Neutrophil (primary cell): ENCODE measurements at regions not wholly inside any gene's neighbourhood (a gene's known extent, or its start where the extent isn't known, plus 50 kb on each side); places are given as distances from the start of the nearest gene placed in this dataset.
A peak's percentile ranks its signal among the peaks of the same experiment; 100 is the strongest.

Experiments
- H3K27ac ChIP-seq: fragments of 200-600 bp; sonication (generic); 2 replicates; pipeline ENCODE4 v1.5.1; 2016; ENCODE audit warnings: mild to moderate bottlenecking, moderate library complexity
- H3K27me3 ChIP-seq: fragments of 200-600 bp; sonication (generic); 2 replicates; pipeline ENCODE4 v1.6.0; 2016; ENCODE audit warnings: mild to moderate bottlenecking
- H3K36me3 ChIP-seq: fragments of 200-600 bp; sonication (generic); 2 replicates; pipeline ENCODE4 v1.5.1; 2017
- H3K4me1 ChIP-seq, 2 experiments: fragments of 200-600 bp in 1 of 2; sonication (generic) in 1 of 2; 1 replicate in 1 of 2; 2 replicates in 1 of 2; pipeline versions ENCODE4 v1.5.1 to v1.6.1; 2013 to 2016; ENCODE audit warnings: low read depth in 1 of 2, low read length in 1 of 2, mild to moderate bottlenecking in 1 of 2, moderate library complexity in 1 of 2; ENCODE audit not compliant: control insufficient read depth in 1 of 2, insufficient read depth in 1 of 2
- H3K4me3 ChIP-seq, 2 experiments: fragments of 200-600 bp in 1 of 2; sonication (generic) in 1 of 2; 1 replicate in 1 of 2; 2 replicates in 1 of 2; pipeline ENCODE4 v1.5.1; 2013 to 2016; ENCODE audit warnings: low read depth in 1 of 2, low read length in 1 of 2, mild to moderate bottlenecking in 1 of 2, moderate library complexity in 1 of 2
- H3K9me3 ChIP-seq: fragments of 200-600 bp; sonication (generic); 2 replicates; pipeline ENCODE4 v1.5.1; 2016
- TF ChIP-seq, protein P1 (sequence below): fragments of 200-600 bp; sonication (generic); IDR thresholded peaks from 2 replicates; pipeline ENCODE4 v1.5.1; 2016; ENCODE audit warnings: antibody characterized with exemption

DNA sequence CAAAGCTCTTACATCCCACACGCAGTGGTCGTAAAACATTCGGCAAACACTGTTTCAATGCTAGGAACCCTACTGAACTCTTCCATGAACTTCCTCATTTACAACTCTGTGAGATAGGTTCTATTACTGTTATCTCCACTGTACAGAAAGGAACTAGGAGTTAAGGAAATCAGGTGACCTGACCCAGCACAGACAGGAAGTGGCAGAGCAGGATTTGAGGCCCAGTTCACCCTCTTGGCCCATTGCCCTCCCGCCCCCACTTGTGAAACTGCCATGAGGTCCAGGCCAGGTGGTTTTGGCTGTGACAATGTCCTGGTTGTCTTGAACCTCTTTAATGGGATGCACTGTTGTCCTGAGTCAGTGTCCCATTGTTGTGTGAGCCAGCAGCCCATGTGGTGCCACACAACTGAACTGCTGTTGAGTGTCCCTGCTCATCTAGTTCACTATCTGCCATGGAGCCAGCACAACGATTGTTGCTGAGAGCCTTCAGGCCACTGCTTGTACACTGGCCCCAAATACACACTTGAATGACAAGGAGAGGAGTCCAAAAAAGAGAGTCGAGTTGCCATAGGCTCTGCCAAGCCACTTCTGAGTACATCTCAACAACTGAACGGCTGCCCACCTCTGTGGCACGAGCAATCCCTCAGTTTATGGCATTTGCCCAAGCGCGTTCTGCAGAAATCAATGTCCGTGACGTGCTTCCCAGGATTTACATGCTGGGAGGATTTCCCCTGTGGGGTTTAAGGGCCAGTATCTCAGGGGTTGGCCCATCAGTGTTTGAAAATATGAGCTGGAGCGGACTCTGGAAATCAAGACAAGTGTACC is 484.6 kb downstream of the TSHZ3 start:
- H3K4me3 ChIP-seq: no peak overlapping the region
- H3K36me3 ChIP-seq: no peaks in the 10 kb centered on the region
- TF ChIP-seq, protein P1, sequence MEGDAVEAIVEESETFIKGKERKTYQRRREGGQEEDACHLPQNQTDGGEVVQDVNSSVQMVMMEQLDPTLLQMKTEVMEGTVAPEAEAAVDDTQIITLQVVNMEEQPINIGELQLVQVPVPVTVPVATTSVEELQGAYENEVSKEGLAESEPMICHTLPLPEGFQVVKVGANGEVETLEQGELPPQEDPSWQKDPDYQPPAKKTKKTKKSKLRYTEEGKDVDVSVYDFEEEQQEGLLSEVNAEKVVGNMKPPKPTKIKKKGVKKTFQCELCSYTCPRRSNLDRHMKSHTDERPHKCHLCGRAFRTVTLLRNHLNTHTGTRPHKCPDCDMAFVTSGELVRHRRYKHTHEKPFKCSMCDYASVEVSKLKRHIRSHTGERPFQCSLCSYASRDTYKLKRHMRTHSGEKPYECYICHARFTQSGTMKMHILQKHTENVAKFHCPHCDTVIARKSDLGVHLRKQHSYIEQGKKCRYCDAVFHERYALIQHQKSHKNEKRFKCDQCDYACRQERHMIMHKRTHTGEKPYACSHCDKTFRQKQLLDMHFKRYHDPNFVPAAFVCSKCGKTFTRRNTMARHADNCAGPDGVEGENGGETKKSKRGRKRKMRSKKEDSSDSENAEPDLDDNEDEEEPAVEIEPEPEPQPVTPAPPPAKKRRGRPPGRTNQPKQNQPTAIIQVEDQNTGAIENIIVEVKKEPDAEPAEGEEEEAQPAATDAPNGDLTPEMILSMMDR: no peak
- peaks cover 0 to 10% of the 10 kb centered on the region in 2 experiments for H3K4me1 ChIP-seq
- no peaks in the 10 kb centered on the region for H3K9me3 ChIP-seq
- H3K27me3 ChIP-seq: no peaks in the 10 kb centered on the region
- peak overlapping the region; percentile 65 for H3K27ac ChIP-seq

DNA sequence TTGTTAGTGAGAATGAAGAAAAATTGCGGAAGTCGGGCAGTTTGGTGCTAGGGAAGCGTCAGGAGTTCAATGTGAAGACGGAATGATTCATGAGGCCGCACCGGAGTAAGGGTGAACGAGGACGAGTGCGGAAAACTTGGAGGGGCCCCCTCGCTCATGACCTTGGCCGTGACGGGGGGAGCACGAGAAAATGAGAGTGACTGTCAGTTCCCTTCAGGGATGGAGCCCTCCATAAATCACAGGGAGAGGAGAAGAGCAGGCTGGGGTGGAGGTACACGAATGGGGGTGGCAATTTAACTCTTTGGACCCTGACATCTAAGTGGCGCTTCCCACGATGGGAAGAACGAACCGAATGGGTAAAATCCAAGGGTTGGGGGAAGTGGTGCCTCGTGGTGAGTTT is 486.4 kb downstream of the TSHZ3 start:
- TF ChIP-seq, protein P1: no peak
- Histone ChIP-seq H3K27me3 (no peaks in the 10 kb centered on the region), H3K9me3 (no peaks in the 10 kb centered on the region), H3K4me3 (no peak overlapping the region), H3K27ac (no peak overlapping the region), H3K4me1 (peaks cover 0 to 10% of the 10 kb centered on the region in 2 experiments), H3K36me3 (no peaks in the 10 kb centered on the region)

DNA sequence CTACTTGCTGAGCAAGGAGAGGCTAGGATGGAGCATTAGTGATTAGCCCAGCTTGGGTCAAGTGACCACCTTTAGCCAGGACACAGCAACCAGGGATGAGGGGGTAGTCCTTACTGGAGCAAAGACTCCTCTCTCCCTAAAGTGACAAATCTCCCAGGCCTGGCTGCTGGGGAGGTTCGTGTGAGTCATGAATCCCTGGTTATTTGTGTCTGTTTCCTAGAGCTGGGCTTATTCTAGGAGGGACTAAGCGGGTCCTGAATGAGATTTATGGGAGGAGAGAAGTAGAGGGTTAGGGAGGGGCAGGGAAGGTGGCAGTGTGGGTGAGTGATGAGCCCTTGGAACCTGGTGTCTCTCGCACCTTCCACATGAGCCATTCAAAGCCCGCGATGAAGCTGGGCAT is 487.3 kb downstream of the TSHZ3 start:
- Histone ChIP-seq H3K4me1 (peaks cover 0 to 10% of the 10 kb centered on the region in 2 experiments), H3K36me3 (no peaks in the 10 kb centered on the region), H3K27ac (no peak overlapping the region), H3K27me3 (no peaks in the 10 kb centered on the region), H3K4me3 (no peak overlapping the region), H3K9me3 (no peaks in the 10 kb centered on the region)
- TF ChIP-seq, protein P1: no peak

DNA sequence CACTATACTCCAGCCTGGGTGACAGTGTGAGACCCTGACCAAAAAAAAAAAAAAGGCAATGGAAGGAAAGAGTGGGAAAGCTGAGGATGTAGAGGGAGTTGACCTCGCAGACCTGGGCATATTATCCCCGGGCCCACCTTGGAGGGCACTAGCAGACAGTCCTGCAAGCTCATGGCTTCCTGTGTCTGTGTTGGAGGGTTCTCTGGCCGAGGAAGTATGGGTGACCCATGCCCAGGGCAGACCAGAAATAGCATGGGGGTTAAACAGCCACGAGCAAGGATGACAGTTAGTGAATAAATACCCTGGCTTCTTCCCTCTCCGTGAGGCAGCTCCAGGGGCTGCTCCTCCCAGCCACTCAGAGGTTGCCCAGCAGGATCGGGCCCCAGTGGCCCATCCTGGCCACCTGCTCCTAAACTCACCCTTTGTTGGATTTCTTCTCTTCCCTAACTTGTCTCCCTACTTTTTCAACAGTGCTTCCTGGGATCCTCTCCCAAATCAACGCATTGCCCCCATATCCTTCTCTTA is 485.8 kb downstream of the ZNF536 start:
- Histone ChIP-seq H3K27ac (no peak overlapping the region), H3K36me3 (no peaks in the 10 kb centered on the region), H3K27me3 (no peaks in the 10 kb centered on the region), H3K9me3 (no peaks in the 10 kb centered on the region), H3K4me1 (no peaks in the 10 kb centered on the region), H3K4me3 (no peak overlapping the region)
- TF ChIP-seq, protein P1: no peak

DNA sequence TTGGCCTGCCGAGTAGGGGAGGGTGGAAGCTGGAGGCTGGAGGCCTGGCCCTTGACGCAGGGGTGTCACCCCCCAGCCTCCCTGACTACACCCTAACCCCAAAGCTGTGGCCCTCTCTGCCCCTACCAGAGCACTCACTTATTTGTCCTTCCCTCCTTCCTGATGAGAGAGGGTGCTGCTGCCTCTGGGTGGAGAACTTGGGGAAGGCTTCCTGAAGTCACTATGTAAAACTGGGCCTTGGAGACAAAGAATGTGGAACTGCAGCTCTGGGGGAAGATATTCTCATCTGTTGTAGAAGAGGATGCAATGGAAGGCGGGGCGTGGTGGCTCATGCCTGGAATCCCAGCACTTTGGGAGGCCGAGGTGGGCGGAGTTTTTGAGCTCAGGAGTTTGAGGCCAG is 485.2 kb downstream of the ZNF536 start:
- Histone ChIP-seq H3K4me1 (no peaks in the 10 kb centered on the region), H3K9me3 (no peaks in the 10 kb centered on the region), H3K27ac (no peak overlapping the region), H3K27me3 (no peaks in the 10 kb centered on the region), H3K36me3 (no peaks in the 10 kb centered on the region), H3K4me3 (no peak overlapping the region)
- TF ChIP-seq, protein P1: no peak
